Lower lobe of right lung (tissue), 2 donors: ENCODE measurements at regions not wholly inside any gene's neighbourhood (a gene's known extent, or its start where the extent isn't known, plus 50 kb on each side); places are given as distances from the start of the nearest gene placed in this dataset.

Source experiments
- ATAC-seq, 2 donors: fragments of 200-7000 bp; cut with Tn5 transposase; one replicate each; pipeline ENCODE4 v1.9.1; 2020 to 2022; ENCODE audit warnings: mild to moderate bottlenecking in 2 of 2, moderate library complexity in 2 of 2
- DNase-seq: peaks from one replicate; pipeline ENCODE4 v3.0.0-alpha.2; 2020
- H3K27ac ChIP-seq: fragments of 200-600 bp; one replicate; pipeline ENCODE4 v1.8.0; 2022
- H3K27me3 ChIP-seq: fragments of 200-600 bp; one replicate; pipeline ENCODE4 v1.8.0; 2022; ENCODE audit warnings: low read depth
- H3K36me3 ChIP-seq: fragments of 200-600 bp; one replicate; pipeline ENCODE4 v1.8.0; 2022; ENCODE audit warnings: mild to moderate bottlenecking
- H3K4me1 ChIP-seq: fragments of 200-600 bp; one replicate; pipeline ENCODE4 v1.8.0; 2022
- H3K4me3 ChIP-seq: fragments of 200-600 bp; one replicate; pipeline ENCODE4 v1.8.0; 2022; ENCODE audit warnings: mild to moderate bottlenecking
- H3K9me3 ChIP-seq: fragments of 200-600 bp; one replicate; pipeline ENCODE4 v1.8.0; 2022
- CTCF ChIP-seq: fragments of 200-600 bp; IDR thresholded peaks from one replicate; pipeline ENCODE4 v1.8.0; 2022; ENCODE audit warnings: antibody characterized with exemption, mild to moderate bottlenecking
- intact Hi-C: fragments of 100-400 bp; cut with DNase I; formaldehyde crosslinking; loops from one replicate; pipeline ENCODE4 v1.11.0; 2022
- donor health status: DM: no; HTN: yes; CAD: no; lungs with severe emphysema.

GRCh38 chr22:49500942-49501395, 326.7 kb downstream of the BRD1 start:
- ATAC-seq: no peak

GRCh38 chr22:49500076-49500460, 327.6 kb downstream of the BRD1 start:
- intact Hi-C loops: no loop called here
- ATAC-seq: no peak
- TF ChIP-seq CTCF: no peak
- no peaks in the 10 kb centered on the region for H3K36me3 ChIP-seq
- no peaks in the 10 kb centered on the region for H3K4me1 ChIP-seq
- no peak overlapping the region for H3K4me3 ChIP-seq
- H3K9me3 ChIP-seq: no peaks in the 10 kb centered on the region
- H3K27me3 ChIP-seq: no peaks in the 10 kb centered on the region
- no peak for DNase-seq
- H3K27ac ChIP-seq: no peak overlapping the region

More at GRCh38 chr22:49500942-49501395, 326.7 kb downstream of the BRD1 start:
- Histone ChIP-seq H3K27me3 (no peaks in the 10 kb centered on the region), H3K9me3 (no peaks in the 10 kb centered on the region), H3K27ac (no peak overlapping the region), H3K36me3 (no peaks in the 10 kb centered on the region), H3K4me1 (no peaks in the 10 kb centered on the region), H3K4me3 (no peak overlapping the region)
- intact Hi-C loops: no loop called here
- no peak for DNase-seq
- no peak for TF ChIP-seq CTCF

GRCh38 chr22:49499433-49500075, 328.1 kb downstream of the BRD1 start:
- Histone ChIP-seq H3K9me3 (no peaks in the 10 kb centered on the region), H3K4me1 (no peaks in the 10 kb centered on the region), H3K36me3 (no peaks in the 10 kb centered on the region), H3K27me3 (no peaks in the 10 kb centered on the region), H3K4me3 (no peak overlapping the region), H3K27ac (no peak overlapping the region)
- DNase-seq (no peak), ATAC-seq (no peak)
- TF ChIP-seq CTCF: no peak
- intact Hi-C loops: no loop called here

GRCh38 chr22:49497266-49497665, 330.4 kb downstream of the BRD1 start:
- H3K4me1 ChIP-seq: no peaks in the 10 kb centered on the region
- ATAC-seq: no peak
- DNase-seq: no peak
- no peak for TF ChIP-seq CTCF
- no peaks in the 10 kb centered on the region for H3K36me3 ChIP-seq
- no peaks in the 10 kb centered on the region for H3K9me3 ChIP-seq
- no peak overlapping the region for H3K27ac ChIP-seq
- intact Hi-C loops: no loop called here
- H3K4me3 ChIP-seq: no peak overlapping the region
- no peaks in the 10 kb centered on the region for H3K27me3 ChIP-seq

GRCh38 chr22:49494555-49494954, 333.1 kb downstream of the BRD1 start:
- Histone ChIP-seq H3K4me1 (no peaks in the 10 kb centered on the region), H3K36me3 (no peaks in the 10 kb centered on the region), H3K27ac (no peak overlapping the region), H3K27me3 (no peaks in the 10 kb centered on the region), H3K4me3 (no peak overlapping the region), H3K9me3 (no peaks in the 10 kb centered on the region)
- ATAC-seq (no peak), DNase-seq (no peak)
- no peak for TF ChIP-seq CTCF
- intact Hi-C loops: no loop called here
